Islet of Langerhans (tissue), 1 donor: ENCODE measurements at regions not wholly inside any gene's neighbourhood (a gene's known extent, or its start where the extent isn't known, plus 50 kb on each side); places are given as distances from the start of the nearest gene placed in this dataset.
"Not testable (repeated sequence)": the region's sequence is repeated elsewhere in the genome, so short reads cannot be mapped to it uniquely, and the experiment has no call there.

ENCODE experiments used
- FAIRE-seq: peaks from one replicate; lab custom pipeline; 2011; peaks lifted over from hg19 to GRCh38; lab: Jason Lieb, UNC

- no peak for FAIRE-seq
Observed at GRCh38 chr1:234776876-234777855, 167.2 kb upstream of the IRF2BP2 start.

DNA sequence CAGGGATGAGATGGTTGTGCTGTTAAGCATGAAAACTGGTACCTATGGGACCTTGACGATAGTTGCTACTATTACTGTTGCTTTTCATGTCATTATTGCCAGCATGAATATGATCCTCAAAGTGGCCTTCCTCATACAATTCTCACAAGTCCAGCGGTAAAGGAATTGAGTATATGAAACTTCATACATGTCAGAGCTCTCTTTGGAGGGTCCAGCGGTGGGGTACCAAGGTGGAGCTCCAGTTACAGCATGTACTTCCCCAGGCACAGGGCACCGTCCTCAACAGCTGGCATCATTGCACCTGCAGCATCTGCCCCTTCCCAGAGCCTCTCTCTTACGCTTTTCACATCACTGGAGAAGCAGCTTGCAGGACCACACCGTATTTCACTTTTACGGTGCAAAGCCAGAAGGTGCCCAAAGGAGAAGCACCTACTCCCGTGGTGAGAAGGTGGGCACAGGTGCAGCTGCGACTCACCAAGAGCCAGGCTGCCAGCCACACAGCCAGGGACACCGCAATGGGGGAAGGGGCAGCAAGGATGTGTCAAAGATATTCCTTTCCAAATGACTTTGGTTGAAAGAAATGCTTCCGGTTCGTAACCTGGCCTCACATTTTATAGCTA, 166.4 kb upstream of the IRF2BP2 start:
- FAIRE-seq = no peak

GRCh38 chr1:234775477-234776246, 165.7 kb upstream of the IRF2BP2 start:
- no peak for FAIRE-seq

- no peak for FAIRE-seq
Observed at GRCh38 chr1:234774971-234775370, 165.0 kb upstream of the IRF2BP2 start.

DNA sequence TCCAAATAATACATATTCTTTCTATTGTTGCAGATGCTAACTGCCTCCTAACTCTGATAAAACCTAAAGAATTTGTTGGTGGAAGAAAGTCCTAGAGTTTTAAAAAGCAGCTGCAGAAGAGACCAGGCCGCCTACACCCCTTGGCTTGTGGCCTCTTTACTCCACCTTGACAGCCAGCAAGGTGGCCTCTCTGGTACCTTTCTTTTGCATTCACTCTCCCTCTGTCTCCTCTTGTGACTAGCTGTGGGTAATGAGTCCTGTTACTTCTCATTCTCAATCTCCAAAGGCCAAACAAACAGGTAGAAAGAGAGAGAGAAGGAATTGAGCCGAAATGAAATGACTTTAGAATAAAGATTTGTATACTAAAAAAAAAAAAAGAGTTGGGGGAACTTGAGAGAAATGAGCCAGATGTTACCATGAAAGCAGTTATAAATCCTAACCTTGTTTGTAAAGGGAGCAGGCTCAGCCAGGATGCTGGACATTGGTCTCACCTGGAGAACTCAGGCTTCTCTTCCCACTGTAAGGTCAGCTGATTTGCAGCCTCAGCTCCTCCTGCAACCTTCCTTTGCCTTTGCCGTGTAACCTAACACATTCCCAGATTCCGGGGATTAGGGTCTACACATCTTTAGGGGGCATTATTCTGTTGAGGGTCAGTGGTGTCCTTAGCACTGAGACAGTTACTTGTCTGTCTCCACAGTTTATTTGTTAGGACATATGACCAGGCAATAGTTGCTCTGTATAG, 164.1 kb upstream of the IRF2BP2 start:
- FAIRE-seq = no peak

DNA sequence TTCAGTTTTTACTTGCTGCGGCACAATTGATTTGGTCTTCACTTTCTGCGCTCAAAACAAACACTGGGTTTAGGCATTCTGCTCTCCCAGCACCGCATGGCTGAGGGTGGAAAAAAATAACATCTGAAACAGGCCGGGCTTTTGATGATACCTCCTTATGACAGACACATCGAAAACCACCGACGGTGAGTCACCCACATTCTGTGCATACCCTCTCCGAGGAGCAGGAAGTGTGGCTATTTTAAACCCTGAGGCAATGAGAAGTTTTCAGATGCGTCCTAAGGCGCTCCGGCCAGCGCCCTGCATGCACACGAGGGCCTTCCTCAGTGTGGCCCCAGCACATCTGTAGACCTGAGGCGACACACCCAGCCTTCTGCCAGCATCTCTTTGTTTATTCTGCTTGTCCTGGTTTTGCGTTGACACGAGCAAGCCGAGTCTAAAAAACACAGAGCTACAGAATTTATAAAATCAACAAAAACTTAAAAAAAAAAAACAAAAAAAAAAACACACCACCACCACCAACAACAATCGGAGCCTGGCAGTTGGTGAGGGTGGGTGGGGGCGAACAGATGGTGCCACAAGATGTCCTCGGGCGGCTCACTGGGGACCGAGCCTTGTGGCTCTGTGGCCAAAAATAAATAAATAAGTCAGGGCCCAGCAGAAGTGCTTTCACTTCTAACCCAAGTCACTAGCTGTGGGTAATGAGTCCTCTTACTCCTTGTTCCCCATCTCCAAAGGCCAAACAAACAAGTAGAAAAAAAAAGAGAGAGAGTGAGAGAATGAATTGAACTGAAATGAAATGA, 162.6 kb upstream of the IRF2BP2 start:
- no peak for FAIRE-seq

DNA sequence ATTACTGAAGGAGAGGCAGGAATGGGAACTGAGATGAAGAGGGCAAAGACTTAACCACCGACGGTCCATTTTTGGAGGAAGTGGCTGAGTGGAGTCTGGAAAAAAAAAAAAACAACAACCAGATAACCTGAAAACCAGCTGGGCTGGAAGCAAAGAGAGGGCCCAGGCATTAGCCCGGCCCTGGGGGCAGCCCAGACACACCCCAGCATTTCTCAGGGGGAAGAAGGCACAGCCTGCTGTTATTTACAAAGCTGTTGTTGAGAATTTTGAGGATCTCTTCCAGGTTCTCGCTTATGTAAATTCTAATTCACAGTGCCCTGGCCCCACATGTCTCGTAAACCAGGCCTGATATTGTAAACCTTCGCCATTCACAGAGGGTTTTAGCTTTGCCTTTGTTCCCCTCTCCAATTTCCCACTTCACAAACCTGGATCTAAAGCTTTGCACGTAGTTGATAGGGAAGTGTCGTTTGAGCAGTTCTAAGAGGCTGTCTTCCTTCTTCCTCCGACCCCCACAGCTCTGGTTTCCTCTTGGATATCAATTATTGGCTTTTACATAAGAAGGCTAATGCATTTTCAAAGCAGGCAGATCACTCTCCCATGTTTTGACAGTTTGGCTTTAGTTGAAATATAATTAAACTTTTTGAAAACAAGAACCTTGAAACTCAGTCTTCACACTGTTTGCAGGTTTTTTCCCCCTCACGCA, 161.8 kb upstream of the IRF2BP2 start:
- FAIRE-seq = no peak

- no peak for FAIRE-seq
Observed at GRCh38 chr1:234770924-234771540, 161.1 kb upstream of the IRF2BP2 start.

DNA sequence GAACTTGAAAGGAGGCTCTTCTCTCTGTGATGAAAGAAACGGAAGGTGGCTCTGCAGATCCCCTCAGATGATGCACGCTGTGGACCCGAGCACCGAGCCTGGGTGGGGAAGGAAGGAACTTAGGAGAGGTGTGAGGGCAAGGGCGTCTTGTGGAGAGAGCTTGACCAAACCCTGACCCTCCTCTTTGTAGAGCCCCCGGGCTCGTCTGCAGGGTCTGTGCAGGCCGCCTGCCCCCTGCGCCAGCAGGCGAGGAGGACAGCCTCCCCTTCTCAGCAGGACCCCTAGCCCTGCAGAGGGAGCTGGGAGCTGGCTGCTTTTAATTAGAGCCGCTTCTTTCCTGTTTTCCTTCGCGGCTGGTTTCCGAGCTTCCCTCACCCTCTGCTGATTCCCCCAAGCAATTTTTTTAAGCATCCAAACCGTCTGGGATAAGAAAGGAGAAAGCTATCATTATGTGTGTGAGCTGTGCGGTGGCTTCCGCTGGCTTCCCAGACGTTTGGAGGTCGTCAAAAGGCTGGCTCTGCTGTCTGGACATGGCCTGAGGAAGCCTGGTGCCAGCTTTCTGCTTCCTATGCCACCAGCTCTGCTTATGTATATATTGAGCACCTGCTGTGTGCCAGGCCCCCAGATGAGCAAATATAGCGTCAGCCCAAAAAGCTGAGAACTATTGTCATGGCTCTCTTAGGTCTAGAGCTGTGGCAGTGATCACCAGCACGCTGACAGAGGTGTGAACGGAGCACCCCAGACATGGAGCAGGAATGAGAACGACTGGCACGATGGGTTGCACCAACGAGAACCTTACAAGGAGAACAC, 160.2 kb upstream of the IRF2BP2 start:
- no peak for FAIRE-seq

GRCh38 chr1:234769284-234769985, 159.5 kb upstream of the IRF2BP2 start:
- FAIRE-seq = no peak

- FAIRE-seq = no peak
Observed at GRCh38 chr1:234768569-234769283, 158.7 kb upstream of the IRF2BP2 start.

- FAIRE-seq = no peak
Observed at GRCh38 chr1:234768171-234768568, 158.2 kb upstream of the IRF2BP2 start.

GRCh38 chr1:234765672-234766071, 155.7 kb upstream of the IRF2BP2 start:
- FAIRE-seq = no peak

DNA sequence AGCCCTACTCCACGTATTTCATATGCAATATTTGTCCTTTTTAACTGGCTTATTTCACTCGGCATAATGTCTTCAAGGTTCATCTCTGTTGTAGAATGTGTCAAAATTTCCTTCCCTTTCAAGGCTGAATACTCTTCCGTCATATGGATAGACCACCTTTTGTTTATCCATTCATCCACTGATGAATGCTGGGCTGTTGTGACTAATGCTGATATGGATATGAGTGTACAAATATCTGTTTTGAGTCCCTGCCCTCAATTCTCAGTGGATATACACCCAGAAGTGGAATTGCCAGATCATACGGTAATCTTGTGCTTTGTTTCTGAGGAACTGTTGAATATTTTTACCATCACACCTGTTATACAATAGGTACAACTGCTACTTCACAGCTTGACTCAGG, 155.2 kb upstream of the IRF2BP2 start:
- no peak for FAIRE-seq

DNA sequence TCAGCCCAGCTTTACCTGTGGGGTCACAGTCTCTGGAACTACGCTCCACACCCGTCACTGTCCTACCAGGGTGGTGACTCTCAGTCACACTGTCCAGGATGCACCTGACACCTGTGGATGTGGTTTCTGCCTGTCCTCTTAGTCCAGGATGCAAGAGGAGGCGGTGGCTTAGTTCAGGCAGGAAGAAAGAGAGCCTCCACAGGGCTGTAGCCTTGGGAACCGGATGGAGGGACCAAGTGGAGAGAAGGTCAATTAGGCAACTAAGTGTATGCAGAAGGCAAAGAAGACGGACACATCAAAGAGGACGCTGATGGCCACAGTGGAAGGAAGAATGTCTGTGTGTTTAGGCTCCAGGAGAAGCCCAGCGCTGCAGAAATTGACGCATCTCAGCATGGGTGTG, 153.9 kb upstream of the IRF2BP2 start:
- FAIRE-seq = no peak

- FAIRE-seq = no peak
Observed at GRCh38 chr1:234763367-234763766, 153.4 kb upstream of the IRF2BP2 start.

DNA sequence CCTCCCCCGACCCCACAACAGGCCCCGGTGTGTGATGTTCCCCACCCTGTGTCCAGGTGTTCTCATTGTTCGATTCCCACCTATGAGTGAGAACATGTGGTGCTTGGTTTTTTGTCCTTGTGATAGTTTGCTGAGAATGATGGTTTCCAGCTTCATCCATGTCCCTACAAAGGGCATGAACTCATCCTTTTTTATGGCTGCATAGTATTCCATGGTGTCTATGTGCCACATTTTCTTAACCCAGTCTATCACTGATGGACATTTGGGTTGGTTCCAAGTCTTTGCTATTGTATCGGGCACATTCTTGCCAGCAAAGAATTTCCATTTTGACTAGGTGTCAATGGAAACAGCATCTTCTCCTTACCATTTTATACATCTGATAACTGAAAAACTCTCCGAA, 152.1 kb upstream of the IRF2BP2 start:
- FAIRE-seq = not testable (repeated sequence)

- no peak for FAIRE-seq
Observed at GRCh38 chr1:234760303-234760723, 150.3 kb upstream of the IRF2BP2 start.
